HG03378 (cell line): ENCODE measurements at regions not wholly inside any gene's neighbourhood (a gene's known extent, or its start where the extent isn't known, plus 50 kb on each side); places are given as distances from the start of the nearest gene placed in this dataset.

Experiments used
- ATAC-seq: cut with Tn5 transposase; IDR thresholded peaks from one replicate; pipeline ENCODE4 v1.9.1; 2021; ENCODE audit warnings: mild to moderate bottlenecking, moderate library complexity; ENCODE audit not compliant: unreplicated experiment

DNA sequence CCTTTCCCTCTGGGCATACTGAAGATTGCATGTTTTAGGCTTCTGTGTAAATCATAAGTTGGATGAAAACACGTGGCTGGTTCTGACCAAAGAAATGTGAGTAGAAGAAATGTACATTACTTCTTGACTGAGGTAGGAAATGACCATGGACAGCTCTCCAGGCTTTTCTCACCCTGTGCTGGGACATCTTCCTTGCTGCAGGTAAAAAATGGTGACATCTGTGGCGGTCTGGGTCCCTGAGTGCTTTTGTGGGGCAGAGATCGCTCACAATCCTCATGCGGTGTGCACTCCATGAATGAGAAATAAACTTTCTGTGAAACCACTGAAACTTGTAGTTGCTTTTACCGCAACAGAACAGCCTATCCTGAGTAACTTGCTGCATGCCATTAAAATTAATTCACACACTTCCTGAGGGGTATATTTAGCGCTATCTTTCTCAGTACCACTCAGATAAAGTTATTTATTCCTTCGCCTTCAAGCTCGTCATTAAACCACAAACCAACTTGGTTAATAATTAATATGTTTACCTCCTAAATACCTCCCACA, 730.4 kb downstream of the EFNA5 start:
- ATAC-seq: no peak

DNA sequence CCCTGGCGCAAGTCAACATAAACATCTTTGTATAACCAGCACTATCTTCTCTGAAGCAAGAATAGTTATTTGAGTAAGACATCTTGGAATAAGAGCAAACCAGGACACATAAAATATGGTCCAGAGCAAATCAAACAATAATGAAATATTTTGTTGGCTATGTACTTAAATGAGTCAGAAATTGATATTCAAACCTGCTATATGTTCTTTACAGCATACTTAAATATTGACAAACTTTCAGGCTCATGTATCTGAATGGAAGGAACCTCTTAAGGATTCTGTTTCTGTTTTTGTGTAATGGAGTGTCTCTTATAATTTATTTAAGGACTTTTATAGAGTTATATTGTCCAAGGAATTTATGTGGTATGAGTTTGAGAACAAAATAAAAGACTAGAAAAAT, 747.3 kb downstream of the EFNA5 start:
- ATAC-seq: no peak

DNA sequence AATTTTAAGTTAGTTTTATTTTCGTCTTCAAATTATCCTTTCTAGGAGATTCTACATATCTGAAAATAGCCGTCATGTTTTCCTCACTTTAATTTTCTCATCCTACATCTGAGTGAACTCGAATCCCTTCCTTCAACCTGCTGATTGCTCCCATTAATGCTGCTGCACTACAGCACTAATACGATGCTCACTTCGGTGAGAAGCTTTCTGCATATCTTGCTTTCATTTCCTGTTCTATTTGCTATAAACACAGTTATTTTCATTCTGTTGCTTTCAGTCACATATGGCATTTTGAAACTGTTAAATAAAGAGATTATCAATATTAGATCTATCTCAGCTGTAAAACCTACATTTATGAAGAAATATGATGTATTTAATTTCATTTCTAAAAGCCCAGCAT, 749.2 kb downstream of the EFNA5 start:
- no peak for ATAC-seq

DNA sequence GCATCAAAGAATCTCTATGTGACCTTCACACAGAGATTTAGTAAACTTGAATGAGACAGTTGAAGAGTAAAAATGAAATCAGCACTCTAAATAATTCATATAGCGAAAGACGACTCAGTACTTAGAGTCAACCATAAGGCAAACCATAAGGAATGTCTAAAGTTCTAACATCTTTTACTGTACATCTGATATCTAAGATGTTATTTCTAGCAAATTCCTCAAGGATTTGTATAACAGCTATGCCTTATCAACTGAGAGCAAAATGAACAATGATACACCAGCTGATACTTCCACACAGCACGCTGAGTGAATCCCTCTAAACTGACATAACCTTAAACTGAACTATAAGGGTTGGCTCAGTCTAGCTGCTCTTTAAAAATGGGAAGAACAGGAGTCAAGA, 760.3 kb downstream of the EFNA5 start:
- ATAC-seq: no peak

DNA sequence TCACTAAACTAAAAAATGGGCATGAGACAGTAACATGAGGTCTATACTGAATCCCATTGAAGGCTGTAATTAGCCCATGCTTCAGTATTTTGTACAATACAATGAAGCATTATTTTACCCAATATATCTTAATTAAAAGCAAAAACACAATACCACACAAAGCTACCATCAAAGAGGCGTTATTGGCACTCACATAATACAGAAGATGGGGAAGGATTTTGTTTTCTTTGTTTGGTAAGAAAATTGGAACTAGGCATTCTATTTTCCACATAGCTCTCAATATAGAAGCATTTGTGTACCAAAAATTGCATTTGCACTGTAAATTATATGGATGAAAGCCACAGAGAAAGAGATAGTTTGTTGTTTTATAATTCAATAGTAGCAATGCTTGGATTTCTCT, 761.0 kb downstream of the EFNA5 start:
- ATAC-seq: no peak

DNA sequence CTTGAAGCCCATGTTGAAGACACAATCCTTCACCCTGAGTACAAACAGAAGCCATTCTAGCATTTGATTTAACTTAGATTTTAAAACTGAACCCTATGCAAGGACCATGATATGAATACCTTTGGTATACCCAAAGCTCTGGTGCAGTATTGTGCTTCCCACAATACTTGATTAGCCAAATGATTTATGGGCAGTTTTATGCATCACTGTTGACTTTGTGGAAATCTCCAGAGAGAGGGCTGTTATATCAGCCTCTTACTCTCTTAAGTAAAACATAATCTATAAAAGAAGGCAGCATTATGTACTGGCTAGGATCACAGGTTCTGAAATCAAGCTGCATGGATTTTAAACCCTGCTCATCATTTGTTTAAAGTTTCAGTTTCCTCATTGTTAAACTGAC, 762.8 kb downstream of the EFNA5 start:
- ATAC-seq: no peak

DNA sequence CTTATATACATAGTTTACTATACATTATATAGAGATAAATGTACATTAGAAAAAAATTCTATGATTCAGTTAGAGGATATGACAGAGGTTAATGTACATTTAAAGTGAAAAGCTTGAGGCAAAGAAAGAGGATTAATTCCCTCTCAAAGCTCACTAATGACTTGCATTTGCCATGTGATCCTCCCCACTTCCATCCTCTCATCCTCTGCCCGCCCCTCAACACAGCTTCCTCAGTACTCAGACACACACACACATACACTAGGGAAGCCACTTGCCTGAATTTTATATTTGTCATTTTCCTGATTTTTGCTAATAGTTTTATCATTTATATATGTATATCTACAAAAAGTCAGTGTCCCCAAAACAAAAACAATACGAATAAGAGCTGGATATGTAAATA, 764.5 kb downstream of the EFNA5 start:
- ATAC-seq: no peak

DNA sequence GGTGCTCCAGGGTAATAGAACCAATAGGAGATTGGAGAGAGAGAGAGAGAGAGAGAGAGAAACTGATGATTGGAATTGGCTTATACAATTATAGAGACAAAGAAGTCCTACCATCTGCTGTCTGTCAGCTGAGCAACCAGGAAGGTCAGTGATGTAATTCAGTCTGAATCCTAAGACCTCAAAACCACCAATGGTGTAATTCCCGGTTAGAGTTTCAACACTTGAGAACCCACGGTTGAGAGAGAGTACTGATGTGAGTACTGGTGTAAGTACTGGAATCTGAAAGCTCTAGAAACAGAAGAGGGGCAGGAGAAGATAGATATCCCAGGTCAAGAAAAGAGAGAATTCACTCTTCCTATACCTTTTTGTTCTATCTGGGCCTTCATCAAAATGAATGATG, 775.8 kb downstream of the EFNA5 start:
- ATAC-seq: no peak

DNA sequence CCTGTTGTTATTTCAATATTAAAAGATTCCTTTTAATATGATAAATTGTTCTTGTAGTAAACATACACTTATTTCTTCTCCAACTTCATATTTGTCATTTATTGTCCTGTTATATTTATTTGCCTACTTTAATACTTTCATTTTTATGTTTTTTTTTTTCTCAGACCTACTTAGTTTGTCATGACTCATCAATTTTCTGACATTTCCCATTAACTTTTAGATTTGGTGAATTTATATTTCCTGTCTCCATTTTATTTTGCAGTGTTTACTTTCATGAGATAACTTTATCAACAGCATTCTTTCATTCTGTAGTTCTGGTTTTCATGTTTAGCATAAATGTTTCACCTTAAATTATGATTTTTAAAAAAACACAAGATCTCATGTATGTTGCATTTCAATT, 788.7 kb downstream of the EFNA5 start:
- no peak for ATAC-seq

DNA sequence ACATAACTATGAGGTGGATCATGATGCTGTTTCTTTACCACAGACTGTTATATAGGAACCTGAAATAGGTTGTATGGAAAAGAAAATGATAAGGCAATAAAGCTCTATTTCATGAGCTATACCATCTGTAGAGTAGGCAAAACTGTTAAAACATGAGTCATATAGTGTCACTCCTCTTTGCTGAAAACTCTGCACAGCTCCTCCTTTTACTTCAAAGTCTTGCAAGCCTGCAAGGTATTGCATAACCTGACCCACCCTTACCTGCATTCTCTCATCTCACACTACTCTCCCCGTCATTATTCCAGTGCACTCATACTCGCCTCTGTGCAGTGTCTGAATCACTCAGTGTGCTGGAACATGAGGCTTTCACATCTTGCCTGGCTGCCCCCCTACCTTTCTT, 790.1 kb downstream of the EFNA5 start:
- ATAC-seq: no peak

DNA sequence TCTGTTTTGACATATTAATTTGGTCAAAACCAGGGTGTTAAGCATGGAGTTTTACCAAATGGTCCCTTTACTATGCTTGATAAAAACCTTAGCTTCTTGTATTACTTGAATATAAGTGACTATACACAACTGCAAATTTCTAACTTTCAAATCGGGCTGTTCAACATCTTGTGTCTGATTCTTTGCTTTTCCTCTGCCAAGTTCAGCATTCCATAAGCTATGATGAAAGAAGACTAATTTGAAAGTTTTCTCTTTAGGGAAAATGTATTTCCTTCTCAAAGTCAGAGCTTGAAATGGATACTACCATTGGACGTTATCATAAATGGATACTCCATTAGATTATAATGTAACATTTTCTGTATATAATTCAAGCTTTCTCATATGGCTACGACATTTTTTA, 792.9 kb downstream of the EFNA5 start:
- ATAC-seq: no peak

DNA sequence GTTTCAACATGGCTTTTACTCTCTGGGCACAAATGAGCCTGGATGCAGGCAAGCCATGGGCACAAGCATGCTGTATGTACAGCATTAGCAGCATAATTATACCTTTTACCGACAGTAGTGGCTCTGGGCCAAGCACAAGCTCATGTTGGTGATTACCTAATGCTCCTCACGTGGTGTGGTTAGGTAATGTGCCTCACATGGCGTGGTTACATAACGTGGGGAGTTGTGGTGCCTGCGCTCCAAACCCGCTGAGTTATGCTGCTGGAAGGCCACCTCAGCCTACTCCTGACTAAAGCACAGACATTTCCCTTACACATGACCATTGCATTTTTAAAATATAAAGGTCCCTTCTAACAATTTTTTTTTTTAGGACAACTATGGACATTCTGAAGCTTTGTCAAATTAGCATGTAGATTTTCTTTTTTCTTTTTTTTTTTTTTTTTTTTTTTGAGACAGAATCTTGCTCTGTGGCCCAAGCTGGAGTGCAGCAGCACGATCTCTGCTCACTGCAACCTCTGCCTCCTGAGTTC, 794.0 kb downstream of the EFNA5 start:
- ATAC-seq: no peak

DNA sequence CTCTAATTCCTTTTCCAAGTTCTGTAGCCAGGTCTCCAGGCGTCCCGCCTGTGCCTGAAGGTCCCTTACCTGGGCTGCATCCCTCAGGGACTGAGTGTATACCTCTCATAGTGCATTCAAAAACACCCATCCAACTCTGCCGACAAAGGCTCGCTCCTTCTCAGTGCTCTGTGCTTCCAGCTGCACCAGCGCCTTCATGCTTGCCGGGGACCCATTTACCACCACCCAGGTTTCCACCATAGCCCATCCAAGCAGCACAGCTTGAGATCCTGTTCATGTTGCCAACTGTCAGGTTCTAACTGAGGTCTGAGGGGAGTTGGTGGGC, 794.5 kb downstream of the EFNA5 start:
- ATAC-seq: no peak

DNA sequence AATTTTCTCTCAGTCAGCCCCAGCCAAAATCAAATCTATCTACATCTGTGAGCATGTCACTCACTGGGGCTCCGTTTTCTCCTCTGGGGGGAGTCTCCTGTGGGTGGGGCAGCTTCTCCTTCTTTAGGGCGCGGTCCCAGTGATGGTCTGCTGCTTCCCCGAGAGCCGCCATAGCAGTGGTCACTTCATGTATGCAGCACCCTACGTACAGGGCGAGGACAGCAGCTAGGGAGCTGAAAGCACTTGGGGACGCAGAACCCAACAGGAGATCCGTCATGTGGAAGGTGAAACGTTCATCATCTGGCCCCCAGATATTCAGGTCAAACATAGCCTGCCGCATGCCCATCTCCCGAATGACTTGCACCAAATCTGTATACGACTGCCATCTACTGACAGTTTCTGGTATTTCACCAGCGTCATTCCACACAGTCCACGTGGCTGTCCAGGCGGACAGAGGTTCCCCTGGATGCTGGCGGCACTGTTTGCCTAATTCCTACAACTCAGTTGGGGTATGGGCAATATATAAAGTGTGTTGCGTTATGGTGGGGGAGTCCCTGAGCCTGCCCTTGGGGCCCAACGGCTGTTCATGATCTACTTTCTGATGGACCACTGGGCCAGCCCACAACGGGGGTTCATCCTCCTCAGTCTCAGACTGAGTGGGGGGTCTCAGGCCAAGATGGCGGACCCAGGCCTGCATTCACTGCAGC, 795.0 kb downstream of the EFNA5 start:
- no peak for ATAC-seq

DNA sequence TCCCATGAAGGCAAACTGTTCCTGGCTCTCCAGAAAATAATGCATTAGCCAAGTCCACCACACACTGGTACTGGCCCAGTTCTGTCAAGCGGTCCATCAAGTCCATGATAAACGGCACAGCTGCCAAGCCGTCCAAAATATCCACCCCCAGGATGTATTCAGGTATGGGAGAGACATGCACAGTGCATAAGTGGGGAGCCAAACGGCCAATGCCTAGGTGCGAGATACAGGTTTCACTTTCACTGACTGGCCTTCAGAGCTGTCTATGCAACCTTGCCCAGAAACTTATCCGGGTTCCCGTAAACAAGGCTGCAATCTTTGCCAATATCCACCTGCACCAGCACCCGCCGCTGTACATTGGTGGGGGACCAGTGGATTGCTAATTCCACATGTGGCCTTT, 795.8 kb downstream of the EFNA5 start:
- no peak for ATAC-seq

DNA sequence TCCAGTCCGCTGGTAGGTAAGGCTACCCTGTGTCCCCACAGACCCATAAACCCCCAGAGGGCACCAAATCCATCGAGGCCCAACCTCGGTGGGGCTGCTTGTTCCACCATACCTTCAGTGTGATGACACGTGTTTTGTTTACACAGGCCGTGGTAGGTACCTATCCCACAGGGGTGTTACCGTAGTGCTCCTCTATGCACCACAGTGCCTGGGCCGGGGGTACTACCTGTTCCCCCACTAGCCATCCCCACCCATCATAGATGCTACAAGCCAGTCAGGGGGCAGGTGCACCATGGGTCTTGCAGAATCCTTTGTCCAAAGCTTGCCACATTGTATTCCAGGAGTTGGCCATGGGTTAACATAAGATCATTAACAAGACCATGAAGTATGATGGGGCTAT, 796.2 kb downstream of the EFNA5 start:
- no peak for ATAC-seq

DNA sequence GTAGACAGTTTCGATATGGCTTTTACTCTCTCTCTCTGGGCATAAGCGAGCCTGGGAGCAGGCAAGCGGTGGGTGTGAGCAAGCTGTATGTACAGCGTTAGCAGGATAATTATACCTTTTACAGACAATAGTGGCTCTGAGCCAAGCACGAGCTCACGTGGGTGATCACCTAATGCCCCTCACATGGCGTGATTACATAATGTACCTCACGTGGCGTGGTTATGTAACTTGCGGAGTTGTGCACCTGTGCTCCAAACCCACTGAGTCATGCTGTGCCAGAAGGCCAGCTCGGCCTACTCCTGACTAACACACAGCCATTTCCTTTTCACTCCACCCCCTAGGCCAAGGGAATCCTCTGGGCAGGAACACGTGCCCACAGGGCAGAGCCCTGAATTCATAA, 797.2 kb downstream of the EFNA5 start:
- no peak for ATAC-seq

DNA sequence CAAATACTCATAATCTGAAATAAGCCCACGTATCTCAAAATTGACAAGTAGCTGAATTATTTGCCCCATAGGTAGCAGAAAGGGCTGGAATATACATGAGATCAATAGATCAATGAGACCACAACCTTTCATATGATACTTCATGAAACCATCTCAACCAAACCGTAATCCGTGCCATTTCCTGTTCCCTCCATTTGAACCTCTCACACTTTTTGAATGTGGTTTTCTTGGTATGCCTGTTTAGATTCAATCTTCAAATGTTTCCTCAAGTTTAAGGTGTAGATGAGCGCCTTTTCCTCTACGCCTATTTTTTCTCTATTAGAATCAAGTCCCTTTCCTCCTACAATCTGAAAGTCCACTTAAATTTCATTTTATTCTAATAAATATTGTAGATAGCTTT, 805.5 kb downstream of the EFNA5 start:
- ATAC-seq: no peak

DNA sequence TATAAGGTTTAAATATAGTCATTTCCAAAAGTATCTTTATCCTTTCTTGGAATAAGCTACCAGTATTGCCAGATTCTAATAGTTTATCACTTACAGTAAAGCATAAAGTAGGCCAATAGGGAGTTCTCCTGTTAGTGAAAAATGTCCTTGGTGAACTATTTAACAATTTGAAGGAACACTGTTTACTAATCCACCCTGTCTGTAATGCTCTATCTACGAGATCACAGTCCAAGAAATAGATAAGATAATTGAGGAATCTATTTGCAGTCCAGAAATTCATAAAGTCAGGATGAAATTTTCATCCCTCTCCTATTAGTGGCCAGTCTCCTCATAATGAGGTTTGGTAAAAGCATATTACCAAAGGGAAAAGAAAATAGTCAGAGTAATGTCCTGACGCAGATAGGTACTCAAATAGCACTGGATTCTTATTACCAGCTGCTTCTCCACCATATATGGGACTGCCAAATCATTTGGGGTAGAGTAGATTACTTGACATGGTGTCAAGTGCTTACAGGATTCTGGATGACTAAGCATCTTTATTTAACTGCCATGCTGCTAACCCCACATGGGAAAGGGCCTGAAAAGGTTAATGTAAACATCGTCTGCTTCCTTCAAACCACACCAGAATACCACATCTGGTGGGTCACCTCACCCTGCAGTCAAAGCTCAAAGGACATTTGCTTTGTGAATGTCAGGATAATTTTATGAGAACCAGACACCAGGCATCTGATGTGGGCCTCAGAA, 808.1 kb downstream of the EFNA5 start:
- peak; percentile 52 for ATAC-seq

DNA sequence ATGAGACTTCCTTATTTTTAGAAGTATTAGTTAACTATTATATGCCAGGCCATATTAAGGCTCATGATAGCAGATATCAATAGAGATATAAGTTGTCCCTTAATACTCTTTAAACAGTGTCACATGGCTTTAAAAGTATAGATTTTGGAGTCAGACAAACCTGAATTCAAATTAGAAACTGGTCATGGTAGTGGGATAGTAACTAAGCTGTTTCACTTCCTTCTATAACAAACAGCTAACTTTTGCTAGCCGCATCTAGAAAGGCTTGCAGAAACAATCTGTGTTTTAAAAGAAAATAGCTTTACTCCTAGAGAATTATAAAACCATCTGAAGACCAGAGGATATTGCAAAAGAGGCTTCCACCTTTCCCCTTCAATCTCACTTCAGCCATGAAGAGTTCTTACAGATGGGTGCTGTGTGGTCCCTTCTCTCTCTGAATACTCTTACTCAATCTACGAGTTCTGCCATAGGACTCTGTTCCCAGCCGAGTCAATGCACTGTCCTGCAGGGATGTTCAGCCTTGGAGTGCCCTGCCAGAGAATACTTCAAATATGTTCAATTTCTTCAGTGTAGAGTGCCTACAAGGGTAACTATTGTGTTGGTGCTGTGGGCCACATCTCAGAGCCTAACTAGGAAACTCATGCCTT, 810.2 kb downstream of the EFNA5 start:
- peak; percentile 58 for ATAC-seq

DNA sequence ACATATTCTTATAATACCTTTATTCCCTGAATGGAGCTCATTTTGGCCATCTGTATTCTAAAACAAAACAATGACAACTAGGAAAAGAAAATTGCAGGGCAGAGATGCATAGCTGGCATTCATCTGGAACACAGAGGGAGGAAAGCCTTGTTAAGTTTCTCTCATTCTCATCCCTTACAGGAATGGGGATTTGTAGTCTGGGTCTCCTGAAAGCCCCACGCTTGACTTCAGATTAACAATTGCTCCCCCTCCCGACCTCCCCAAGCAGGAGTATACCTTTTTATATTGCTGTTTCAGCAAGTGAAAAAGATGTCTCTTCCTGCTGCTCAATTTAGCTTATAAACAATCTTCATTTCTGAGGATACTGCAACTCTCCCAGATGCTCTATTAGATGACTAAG, 812.1 kb downstream of the EFNA5 start:
- ATAC-seq: no peak

DNA sequence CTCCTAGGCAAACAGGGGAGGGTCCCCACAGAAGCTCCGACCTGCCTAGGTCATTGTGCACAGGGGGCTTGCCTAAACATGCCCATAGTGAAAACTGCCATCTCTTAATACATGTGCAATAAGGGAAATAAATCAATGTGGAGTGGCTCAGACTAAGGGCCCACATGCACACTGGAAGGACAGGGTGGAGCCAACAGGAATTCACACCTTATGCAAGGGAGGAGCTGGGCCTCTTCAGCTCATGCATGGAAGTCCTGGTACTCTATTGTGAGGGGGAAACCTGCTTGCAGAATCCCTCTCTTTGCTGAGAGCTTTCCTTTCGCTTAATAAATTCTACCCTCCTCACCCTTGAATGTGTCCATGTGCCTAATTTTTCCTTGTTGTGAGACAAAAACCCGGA, 815.8 kb downstream of the EFNA5 start:
- ATAC-seq: no peak
